Calu3 (cell line): ENCODE measurements at regions not wholly inside any gene's neighbourhood (a gene's known extent, or its start where the extent isn't known, plus 50 kb on each side); places are given as distances from the start of the nearest gene placed in this dataset.

Experiments
- BruUV-seq: library from RNA; stranded (reverse); fragments of 400-500 nt; replicated peaks from 2 replicates; lab custom pipeline; 2021; lab: Mats Ljungman, UMichigan
- CTCF ChIA-PET: fragments of 300-600 bp; sonication (Branson Sonifier 250); formaldehyde crosslinking; loops from one replicate; lab custom pipeline; 2022; ENCODE audit warnings: antibody characterized with exemption; lab: Charles Lee
- DNase-seq: peaks from one replicate; pipeline ENCODE4 v3.0.0; 2022
- H3K27ac Mint-ChIP-seq: one replicate; pipeline ENCODE4 v1.8.0; 2022; ENCODE audit warnings: mixed read lengths; ENCODE audit not compliant: unreplicated experiment
- H3K27me3 Mint-ChIP-seq: one replicate; pipeline ENCODE4 v1.8.0; 2022; ENCODE audit warnings: mixed read lengths; ENCODE audit not compliant: unreplicated experiment
- H3K36me3 Mint-ChIP-seq: one replicate; pipeline ENCODE4 v1.8.0; 2022; ENCODE audit warnings: mild to moderate bottlenecking, moderate library complexity, mixed read lengths; ENCODE audit not compliant: insufficient read depth, unreplicated experiment
- H3K4me1 Mint-ChIP-seq: one replicate; pipeline ENCODE4 v1.8.0; 2022; ENCODE audit warnings: mild to moderate bottlenecking, low read depth, mixed read lengths; ENCODE audit not compliant: unreplicated experiment
- H3K4me3 Mint-ChIP-seq: one replicate; pipeline ENCODE4 v1.8.0; 2022; ENCODE audit warnings: mild to moderate bottlenecking, low read depth, moderate library complexity, mixed read lengths; ENCODE audit not compliant: unreplicated experiment
- H3K9me3 Mint-ChIP-seq: one replicate; pipeline ENCODE4 v1.8.0; 2022; ENCODE audit warnings: low read depth, mixed read lengths; ENCODE audit not compliant: unreplicated experiment
- CTCF ChIP-seq: fragments of 200-600 bp; IDR thresholded peaks from one replicate; pipeline ENCODE4 v1.8.0; 2022; ENCODE audit warnings: antibody characterized with exemption; ENCODE audit not compliant: unreplicated experiment
- intact Hi-C: fragments of 100-400 bp; cut with micrococcal nuclease; formaldehyde crosslinking; loops from one replicate; pipeline ENCODE4 v1.10.0; 2022; ENCODE audit not compliant: unreplicated experiment

DNA sequence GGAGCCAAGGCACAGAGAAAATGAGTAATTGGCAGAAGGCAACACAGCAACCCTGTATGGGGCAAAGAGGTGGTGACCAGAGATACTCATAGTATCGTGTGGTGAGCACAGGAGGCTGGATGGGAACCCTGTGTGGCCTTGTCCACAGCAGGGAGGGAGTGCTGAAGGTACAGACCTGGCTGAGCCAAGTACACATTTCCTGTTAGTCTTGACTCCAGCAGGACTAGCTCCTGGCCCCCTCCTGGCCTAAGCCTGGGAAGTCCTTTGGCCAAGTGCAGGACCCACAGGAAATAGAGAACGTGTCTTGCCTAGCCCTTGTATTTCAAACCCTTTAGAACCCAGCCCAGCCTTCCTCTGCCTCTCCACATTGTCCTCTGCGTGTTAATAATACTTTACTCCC lies 289.8 kb upstream of the PWP1 start:
- CTCF ChIA-PET, result no interaction called here
- no TSS peak for BruUV-seq
- Mint-ChIP-seq H3K36me3 (no peaks in the 10 kb centered on the region), H3K27ac (no peak overlapping the region), H3K9me3 (no peaks in the 10 kb centered on the region), H3K4me1 (no peaks in the 10 kb centered on the region), H3K4me3 (no peak overlapping the region), H3K27me3 (peaks cover 38% of the 10 kb centered on the region)
- intact Hi-C loops, result no loop called here
- TF ChIP-seq CTCF, result no peak
- no peak for DNase-seq

- peaks cover 26% of the 10 kb centered on the region for H3K27me3 Mint-ChIP-seq
- CTCF ChIA-PET, result no interaction called here
- H3K9me3 Mint-ChIP-seq, result no peaks in the 10 kb centered on the region
- DNase-seq, result no peak
- H3K36me3 Mint-ChIP-seq, result no peaks in the 10 kb centered on the region
- H3K27ac Mint-ChIP-seq, result no peak overlapping the region
- H3K4me1 Mint-ChIP-seq, result no peaks in the 10 kb centered on the region
- no peak overlapping the region for H3K4me3 Mint-ChIP-seq
- no TSS peak for BruUV-seq
- TF ChIP-seq CTCF, result no peak
- intact Hi-C loops, result no loop called here
Observed at GRCh38 chr12:107396991-107397390, 288.6 kb upstream of the PWP1 start.

GRCh38 chr12:107397890-107398500 lies 287.6 kb upstream of the PWP1 start:
- no peak for DNase-seq
- Mint-ChIP-seq H3K4me3 (no peak overlapping the region), H3K36me3 (no peaks in the 10 kb centered on the region), H3K27ac (no peak overlapping the region), H3K4me1 (no peaks in the 10 kb centered on the region), H3K27me3 (peaks cover 16% of the 10 kb centered on the region), H3K9me3 (no peaks in the 10 kb centered on the region)
- no peak for TF ChIP-seq CTCF
- CTCF ChIA-PET, result no interaction called here
- intact Hi-C loops, result no loop called here
- no TSS peak for BruUV-seq

- no peak overlapping the region for H3K4me3 Mint-ChIP-seq
- no peaks in the 10 kb centered on the region for H3K36me3 Mint-ChIP-seq
- no peak overlapping the region for H3K27ac Mint-ChIP-seq
- no peak for TF ChIP-seq CTCF
- no peaks in the 10 kb centered on the region for H3K4me1 Mint-ChIP-seq
- H3K9me3 Mint-ChIP-seq, result no peaks in the 10 kb centered on the region
- CTCF ChIA-PET, result interaction anchor here (0.6 kb wide), 1 partner anchor 258 kb away, joined by 4 read pairs; no protein-coding TSS in a partner anchor
- peaks cover 15% of the 10 kb centered on the region for H3K27me3 Mint-ChIP-seq
- intact Hi-C loops, result no loop called here
- DNase-seq, result no peak
- BruUV-seq, result no TSS peak
Observed at GRCh38 chr12:107399046-107399445, 286.6 kb upstream of the PWP1 start.
